GM11168 (cell line): ENCODE measurements at regions not wholly inside any gene's neighbourhood (a gene's known extent, or its start where the extent isn't known, plus 50 kb on each side); places are given as distances from the start of the nearest gene placed in this dataset.

Source experiments
- in situ Hi-C: fragments of 300-500 bp; cut with MboI; formaldehyde crosslinking; loops from one replicate; pipeline ENCODE4 v1.12.0; 2022; ENCODE audit warnings: low sequenced_read_pairs; ENCODE audit not compliant: unreplicated experiment

- in situ Hi-C loops: no loop called here
These were observed 650.1 kb downstream of the NPHP4 start for GRCh38 chr1:5342172-5342571.

DNA sequence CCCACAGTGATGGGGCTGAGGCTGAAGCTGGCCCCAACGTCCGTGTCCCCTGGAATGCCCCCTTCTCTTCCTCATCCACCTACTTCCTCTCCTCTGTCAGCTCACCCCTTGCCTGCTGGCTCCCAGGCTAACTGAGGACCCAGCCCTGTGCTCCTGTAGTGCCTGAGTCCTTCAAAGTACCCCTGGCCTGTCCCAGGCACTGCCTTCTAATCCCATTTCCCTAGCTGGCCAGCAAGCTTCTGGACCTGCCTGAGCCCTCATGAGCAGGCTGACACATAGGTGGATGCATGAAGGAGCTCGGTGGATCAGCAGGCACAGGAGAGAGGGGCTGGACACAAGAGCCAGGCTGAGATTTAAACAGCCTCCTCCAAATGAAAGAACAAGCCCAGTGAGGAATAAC is 650.8 kb downstream of the NPHP4 start:
- in situ Hi-C loops: no loop called here

GRCh38 chr1:5340560-5341130 is 651.6 kb downstream of the NPHP4 start:
- in situ Hi-C loops: no loop called here

- in situ Hi-C loops: no loop called here
These were observed 653.8 kb downstream of the NPHP4 start for GRCh38 chr1:5338466-5338865.

DNA sequence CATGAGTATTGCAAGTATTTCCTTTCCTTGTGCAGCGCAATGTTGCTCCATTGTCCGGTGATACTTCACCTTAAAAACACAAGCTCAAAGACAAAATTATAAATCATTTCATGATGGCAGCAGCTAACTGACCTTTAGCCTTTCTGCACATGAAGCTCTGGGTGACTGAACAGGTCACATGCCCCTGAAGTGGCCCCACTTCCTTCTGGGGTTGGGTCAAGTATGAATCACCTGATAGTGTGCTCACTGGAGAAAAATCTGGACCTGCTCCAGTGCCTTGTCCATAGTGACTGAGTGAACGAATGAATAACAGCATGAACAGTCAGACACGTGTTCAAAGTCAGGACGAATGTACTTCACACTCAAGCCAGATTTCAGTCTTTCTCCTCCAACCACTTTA is 658.9 kb downstream of the NPHP4 start:
- in situ Hi-C loops: no loop called here

- in situ Hi-C loops: no loop called here
These were observed 661.1 kb downstream of the NPHP4 start for GRCh38 chr1:5331101-5331500.

DNA sequence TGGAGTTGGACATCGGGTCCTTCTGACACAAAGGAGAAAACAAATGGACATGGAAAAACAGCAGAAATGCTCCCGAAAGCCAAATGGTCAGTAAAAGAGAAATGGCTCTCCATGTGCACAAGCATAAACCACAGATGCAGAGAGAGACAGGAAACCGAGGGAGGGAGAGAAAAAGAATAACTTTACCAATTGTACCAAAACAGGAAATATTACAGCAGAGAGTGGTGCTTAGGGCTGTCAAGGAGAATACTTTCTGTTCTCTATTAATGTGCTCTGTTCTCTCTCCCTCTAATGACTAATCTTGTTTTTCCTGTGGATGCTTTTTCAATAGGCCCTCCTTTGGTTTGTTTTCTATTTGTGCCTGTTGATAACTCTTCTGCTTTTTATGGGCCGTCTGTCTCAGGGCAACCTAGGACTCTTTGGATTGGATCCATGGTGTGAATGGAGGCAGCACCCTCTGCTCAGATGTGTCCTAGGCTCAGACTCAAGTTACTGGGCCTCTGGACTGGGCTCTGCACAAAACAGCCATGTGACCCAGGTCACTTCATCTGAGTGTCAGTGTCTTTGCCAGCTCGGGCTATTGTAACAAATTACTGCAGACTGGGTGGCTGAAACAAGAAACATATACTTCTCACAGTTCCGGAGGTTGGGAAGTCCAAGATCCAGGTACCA is 663.0 kb downstream of the NPHP4 start:
- in situ Hi-C loops: no loop called here

DNA sequence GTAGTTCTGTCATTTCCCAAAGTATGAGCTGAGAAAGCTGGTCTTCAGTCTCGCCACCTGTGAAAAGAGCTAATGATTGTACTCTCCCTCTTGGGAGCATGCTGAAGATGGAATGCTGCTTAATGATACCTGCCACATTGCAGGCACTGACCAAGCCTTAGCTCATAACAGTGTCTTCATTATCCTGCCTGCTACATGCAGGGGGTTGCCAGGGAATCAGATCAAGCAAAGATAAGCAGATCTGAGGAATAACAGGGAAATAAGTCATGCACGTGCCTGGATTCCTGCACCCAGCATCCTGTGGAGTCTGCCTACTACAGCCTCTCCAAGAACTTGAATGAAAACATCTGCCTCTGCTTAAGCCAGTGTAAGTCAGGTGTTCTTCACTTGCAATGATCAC is 667.3 kb downstream of the NPHP4 start:
- in situ Hi-C loops: no loop called here

DNA sequence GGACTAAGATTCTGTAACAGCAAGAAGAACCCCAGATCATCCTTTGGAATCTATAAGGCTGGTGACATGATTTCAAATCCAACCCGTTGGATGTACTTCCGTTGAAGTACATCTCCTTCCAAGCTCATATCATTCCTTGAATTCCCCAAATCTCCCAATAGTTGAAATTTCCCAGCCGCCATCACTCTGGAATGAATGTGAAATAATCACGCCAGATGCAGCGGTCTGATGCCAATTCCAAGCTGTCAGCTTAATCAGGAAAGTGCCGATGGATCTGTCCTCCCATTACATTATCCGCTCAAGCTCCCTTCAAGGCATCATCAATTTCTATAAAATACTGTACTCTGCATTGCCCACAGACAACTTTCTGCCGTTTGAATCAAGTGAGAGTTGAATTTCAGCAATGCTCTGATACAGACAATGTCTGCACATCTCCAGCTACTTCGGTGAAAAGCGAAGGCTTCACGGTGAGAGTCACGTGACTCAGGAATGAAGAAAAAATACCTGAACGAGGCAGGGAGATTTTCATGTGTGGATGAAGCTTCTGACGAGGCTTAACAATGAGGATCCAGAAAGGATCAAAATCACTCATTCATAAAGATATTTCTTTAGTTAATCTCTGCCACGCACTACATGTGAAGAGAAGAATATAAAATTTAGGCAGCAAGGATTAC is 663.9 kb downstream of the AJAP1 start:
- in situ Hi-C loops: no loop called here

- in situ Hi-C loops: no loop called here
These were observed 663.0 kb downstream of the AJAP1 start for GRCh38 chr1:5317391-5317790.

DNA sequence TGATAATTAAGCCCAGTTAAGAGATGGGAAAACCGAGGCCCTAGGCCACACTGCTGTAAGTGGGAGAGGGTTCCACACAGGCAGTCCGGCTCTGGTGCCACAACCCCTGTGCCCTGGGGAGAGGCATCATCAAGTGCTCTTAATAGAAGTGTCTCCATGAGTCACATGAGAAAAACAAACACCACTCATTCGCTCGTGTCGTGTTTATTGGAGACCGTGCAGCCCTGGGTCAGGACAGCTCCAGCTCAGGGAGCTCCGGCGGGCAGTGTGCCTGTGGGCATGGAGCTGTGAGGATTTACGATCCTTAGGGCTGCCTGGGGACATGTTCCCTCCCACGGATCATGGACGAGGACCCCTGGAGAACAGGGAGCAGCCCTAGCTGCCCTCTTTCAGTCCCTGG is 658.5 kb downstream of the AJAP1 start:
- in situ Hi-C loops: no loop called here

- in situ Hi-C loops: no loop called here
These were observed 657.9 kb downstream of the AJAP1 start for GRCh38 chr1:5312293-5312674.

DNA sequence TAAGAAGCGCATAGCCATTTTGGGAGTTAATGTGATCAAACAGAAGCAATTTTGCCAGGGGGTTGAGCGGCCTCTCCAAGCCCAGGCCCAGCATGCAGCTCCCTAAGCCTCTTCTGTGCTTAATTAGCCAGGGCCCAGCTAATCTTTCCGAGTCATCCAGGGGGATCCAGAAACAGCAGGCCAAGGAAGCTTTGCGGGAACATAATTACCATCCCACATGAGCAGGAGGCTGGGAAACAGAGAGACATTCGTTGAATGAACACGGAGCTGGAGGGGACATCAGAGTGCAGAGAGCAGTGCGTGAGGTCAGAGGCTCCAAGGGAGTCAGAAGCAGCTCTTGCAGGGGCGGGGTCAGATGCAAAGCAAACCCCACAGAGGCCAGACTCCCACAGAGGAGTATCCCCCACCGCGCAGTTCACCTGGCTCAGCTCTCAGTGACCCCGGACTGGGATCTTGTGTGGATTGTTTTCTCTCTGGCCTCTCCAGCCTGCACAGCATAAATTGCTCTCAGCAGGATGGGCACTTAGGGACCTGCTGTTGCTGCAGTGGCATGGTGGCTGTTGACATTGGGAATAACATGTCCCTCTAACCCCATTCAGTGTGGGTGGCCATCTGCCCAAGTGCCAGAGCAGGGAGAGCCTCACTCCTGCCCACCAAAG is 657.4 kb downstream of the AJAP1 start:
- in situ Hi-C loops: no loop called here

GRCh38 chr1:5311147-5311546 is 656.7 kb downstream of the AJAP1 start:
- in situ Hi-C loops: no loop called here

DNA sequence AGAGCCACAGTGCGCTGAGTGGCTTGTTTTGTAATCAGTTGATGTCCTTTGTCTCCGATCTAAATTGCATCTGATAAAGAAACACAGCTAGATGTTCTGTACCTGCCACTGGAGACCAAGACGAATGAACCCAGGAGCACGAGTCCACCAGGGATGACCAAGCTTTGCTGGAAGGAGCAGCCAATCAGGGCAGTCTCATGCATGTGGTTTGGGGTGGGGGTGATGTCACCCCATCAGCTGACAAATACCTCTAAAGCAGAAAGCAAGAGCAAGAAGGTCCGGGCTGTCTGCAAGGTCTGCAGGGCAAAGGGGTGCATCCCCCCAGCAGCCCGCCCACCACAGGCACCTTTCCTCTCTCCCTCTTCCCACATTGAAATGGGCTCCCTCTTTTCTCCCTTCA is 653.8 kb downstream of the AJAP1 start:
- in situ Hi-C loops: no loop called here

- in situ Hi-C loops: no loop called here
These were observed 650.3 kb downstream of the AJAP1 start for GRCh38 chr1:5304702-5305101.

- in situ Hi-C loops: no loop called here
These were observed 644.0 kb downstream of the AJAP1 start for GRCh38 chr1:5298376-5298775.

GRCh38 chr1:5297886-5298239 is 643.5 kb downstream of the AJAP1 start:
- in situ Hi-C loops: no loop called here

GRCh38 chr1:5297180-5297885 is 642.9 kb downstream of the AJAP1 start:
- in situ Hi-C loops: no loop called here

GRCh38 chr1:5296557-5297179 is 642.3 kb downstream of the AJAP1 start:
- in situ Hi-C loops: no loop called here
